Gastrocnemius medialis (tissue), 4 donors: ENCODE measurements at regions not wholly inside any gene's neighbourhood (a gene's known extent, or its start where the extent isn't known, plus 50 kb on each side); places are given as distances from the start of the nearest gene placed in this dataset.

ENCODE experiments used
- ATAC-seq, 2 donors: fragments of 150-250 bp; one replicate each; pipeline ENCODE4 v1.9.1; 2016
- DNase-seq, 2 donors: peaks; one replicate each; pipeline ENCODE4 v3.0.0-alpha.2; 2019
- H3K27ac ChIP-seq, 4 donors: fragments of 200-600 bp; sonication (generic); 1 replicate in 1 of 4; 2 replicates in 3 of 4; pipeline ENCODE4 v1.5.1; 2016 to 2018; ENCODE audit warnings: mild to moderate bottlenecking in 2 of 4, moderate library complexity in 1 of 4
- H3K27me3 ChIP-seq, 3 donors: fragments of 200-600 bp; sonication (generic) in 2 of 3; 1 replicate in 1 of 3; 2 replicates in 2 of 3; pipeline versions ENCODE4 v1.5.1 to v1.6.0; 2016 to 2019; ENCODE audit warnings: mild to moderate bottlenecking in 1 of 3, moderate library complexity in 1 of 3
- H3K36me3 ChIP-seq, 2 donors: fragments of 200-600 bp; sonication (generic) in 1 of 2; one replicate each; pipeline ENCODE4 v1.5.1; 2017 to 2018
- H3K4me1 ChIP-seq, 2 donors: fragments of 200-600 bp; sonication (generic) in 1 of 2; one replicate each; pipeline ENCODE4 v1.5.1; 2016 to 2017; ENCODE audit warnings: mild to moderate bottlenecking in 2 of 2
- H3K4me3 ChIP-seq, 4 donors: fragments of 200-600 bp; sonication (generic) in 3 of 4; 1 replicate in 1 of 4; 2 replicates in 3 of 4; pipeline ENCODE4 v1.5.1; 2016 to 2019; ENCODE audit warnings: mild to moderate bottlenecking in 2 of 4
- H3K9me3 ChIP-seq, 3 donors: fragments of 200-600 bp; sonication (generic) in 2 of 3; 1 replicate in 1 of 3; 2 replicates in 2 of 3; pipeline ENCODE4 v1.5.1; 2016 to 2019
- POLR2A ChIP-seq, 2 donors: fragments of 450-650 bp; IDR thresholded peaks; one replicate each; pipeline ENCODE4 v1.6.1; 2017; ENCODE audit warnings: antibody characterized with exemption in 2 of 2, mild to moderate bottlenecking in 2 of 2, moderate library complexity in 2 of 2
- in situ Hi-C, 4 donors: fragments of 200-750 bp; cut with MboI; loops; one replicate each; pipeline versions ENCODE4 v1.15.0 to v1.8.0; 2017; ENCODE audit warnings: low sequenced_read_pairs in 4 of 4
- intact Hi-C: fragments of 100-400 bp; cut with DNase I; formaldehyde crosslinking; loops from one replicate; pipeline ENCODE4 v1.15.1; 2023; ENCODE audit warnings: low total_unique reads
- TF ChIP-seq, protein P1 (sequence below), 5 experiments: fragments of 450-650 bp in 3 of 5; fragments of 200-600 bp in 2 of 5; sonication (generic) in 2 of 5; IDR thresholded peaks in 4 of 5; conservative IDR thresholded peaks in 1 of 5; 1 replicate in 4 of 5; 2 replicates in 1 of 5; pipeline ENCODE4 v1.5.1; 2016 to 2019; ENCODE audit warnings: antibody characterized with exemption in 5 of 5, mild to moderate bottlenecking in 3 of 5, moderate library complexity in 3 of 5

DNA sequence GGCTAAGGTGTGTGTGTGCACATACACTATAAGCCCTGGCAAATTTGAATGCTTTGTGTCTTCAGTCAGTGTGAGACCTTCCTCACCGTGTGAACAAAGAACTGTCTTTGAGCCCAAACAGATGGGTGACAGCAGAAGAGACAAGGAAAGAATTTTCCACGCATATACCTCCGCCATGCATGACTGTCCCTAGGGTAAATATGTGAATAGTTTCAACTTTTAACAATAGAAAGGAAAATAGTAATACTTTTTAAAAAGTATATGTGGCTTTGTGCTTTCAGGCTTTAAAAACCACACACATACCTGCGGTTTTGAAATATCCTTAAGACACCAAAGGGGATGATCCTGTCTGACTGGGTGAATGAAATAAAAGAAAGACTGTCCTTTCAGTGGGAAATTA is 438.6 kb upstream of the MPDZ start:
- H3K27ac ChIP-seq = no peak overlapping the region
- in situ Hi-C loops = loop anchor here in 1 of 4 donors (25.0 kb wide), 2 partner anchors 494 to 619 kb away; no protein-coding TSS in a partner anchor
- no peak for TF ChIP-seq POLR2A (IDR thresholded peaks at IDR 0.05)
- no peak for DNase-seq
- H3K36me3 ChIP-seq = no peaks in the 10 kb centered on the region
- intact Hi-C loops = no loop called here
- no peaks in the 10 kb centered on the region for H3K9me3 ChIP-seq
- no peaks in the 10 kb centered on the region for H3K27me3 ChIP-seq
- no peak overlapping the region for H3K4me3 ChIP-seq
- ATAC-seq = no peak
- H3K4me1 ChIP-seq = peaks cover 0 to 19% of the 10 kb centered on the region in 2 donors

DNA sequence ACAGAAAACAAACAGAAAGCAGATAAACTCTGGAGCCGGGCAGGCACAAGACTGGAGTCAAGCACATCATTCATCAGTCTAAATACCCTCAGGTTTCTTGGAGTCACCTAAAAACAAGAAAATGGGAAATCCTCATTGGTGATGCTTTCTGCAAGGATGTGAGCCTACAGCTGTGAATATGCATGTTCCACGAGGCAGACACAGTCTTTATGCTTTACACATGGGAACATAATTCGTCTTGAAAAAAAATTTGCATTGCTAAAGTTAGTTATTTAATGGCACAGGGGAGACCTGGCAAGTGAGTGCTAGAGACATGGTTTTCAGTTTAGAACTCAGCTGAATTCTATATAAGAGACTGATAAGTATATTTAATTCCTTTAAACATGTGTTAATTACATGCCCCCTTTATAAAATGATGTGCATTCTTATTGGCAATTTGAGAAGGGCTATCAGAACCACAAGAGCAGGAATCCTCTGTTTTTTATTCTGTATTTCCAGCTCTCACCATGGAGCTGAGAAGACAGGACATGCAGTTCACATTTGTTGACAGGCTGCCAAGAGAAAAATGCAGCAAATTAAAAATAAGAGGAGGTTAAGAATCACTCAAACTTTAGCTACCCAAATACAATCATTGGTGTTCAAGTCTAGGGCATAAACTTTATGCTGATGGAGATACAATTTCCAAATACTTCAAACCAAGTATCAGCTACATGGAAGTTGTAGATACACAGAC is 438.0 kb upstream of the MPDZ start:
- intact Hi-C loops (no loop called here), in situ Hi-C loops (loop anchor here in 1 of 4 donors (25.0 kb wide), 2 partner anchors 495 to 620 kb away; no protein-coding TSS in a partner anchor)
- TF ChIP-seq POLR2A (IDR thresholded peaks at IDR 0.05) = no peak
- TF ChIP-seq, protein P1, sequence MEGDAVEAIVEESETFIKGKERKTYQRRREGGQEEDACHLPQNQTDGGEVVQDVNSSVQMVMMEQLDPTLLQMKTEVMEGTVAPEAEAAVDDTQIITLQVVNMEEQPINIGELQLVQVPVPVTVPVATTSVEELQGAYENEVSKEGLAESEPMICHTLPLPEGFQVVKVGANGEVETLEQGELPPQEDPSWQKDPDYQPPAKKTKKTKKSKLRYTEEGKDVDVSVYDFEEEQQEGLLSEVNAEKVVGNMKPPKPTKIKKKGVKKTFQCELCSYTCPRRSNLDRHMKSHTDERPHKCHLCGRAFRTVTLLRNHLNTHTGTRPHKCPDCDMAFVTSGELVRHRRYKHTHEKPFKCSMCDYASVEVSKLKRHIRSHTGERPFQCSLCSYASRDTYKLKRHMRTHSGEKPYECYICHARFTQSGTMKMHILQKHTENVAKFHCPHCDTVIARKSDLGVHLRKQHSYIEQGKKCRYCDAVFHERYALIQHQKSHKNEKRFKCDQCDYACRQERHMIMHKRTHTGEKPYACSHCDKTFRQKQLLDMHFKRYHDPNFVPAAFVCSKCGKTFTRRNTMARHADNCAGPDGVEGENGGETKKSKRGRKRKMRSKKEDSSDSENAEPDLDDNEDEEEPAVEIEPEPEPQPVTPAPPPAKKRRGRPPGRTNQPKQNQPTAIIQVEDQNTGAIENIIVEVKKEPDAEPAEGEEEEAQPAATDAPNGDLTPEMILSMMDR (IDR thresholded peaks at IDR 0.05 in 4 of 5, conservative IDR thresholded peaks at IDR 0.05 in 1 of 5) = no peak
- no peak overlapping the region for H3K4me3 ChIP-seq
- no peak for ATAC-seq
- H3K4me1 ChIP-seq = peaks cover 0 to 19% of the 10 kb centered on the region in 2 donors
- H3K36me3 ChIP-seq = no peaks in the 10 kb centered on the region
- H3K9me3 ChIP-seq = no peaks in the 10 kb centered on the region
- no peak for DNase-seq
- H3K27me3 ChIP-seq = no peaks in the 10 kb centered on the region
- H3K27ac ChIP-seq = peak overlapping the region in 2 of 4 donors; percentile 30 to 31

GRCh38 chr9:13716601-13717321 is 437.3 kb upstream of the MPDZ start:
- TF ChIP-seq, protein P1 (IDR thresholded peaks at IDR 0.05 in 4 of 5, conservative IDR thresholded peaks at IDR 0.05 in 1 of 5) = no peak
- TF ChIP-seq POLR2A (IDR thresholded peaks at IDR 0.05) = no peak
- no peaks in the 10 kb centered on the region for H3K9me3 ChIP-seq
- H3K27me3 ChIP-seq = no peaks in the 10 kb centered on the region
- intact Hi-C loops = no loop called here
- DNase-seq (no peak), ATAC-seq (peak in 1 of 2 donors; percentile 7)
- H3K4me3 ChIP-seq = no peak overlapping the region
- in situ Hi-C loops = loop anchor here in 1 of 4 donors (25.0 kb wide), 2 partner anchors 496 to 621 kb away; no protein-coding TSS in a partner anchor
- peaks cover 0 to 19% of the 10 kb centered on the region in 2 donors for H3K4me1 ChIP-seq
- peak overlapping the region in 2 of 4 donors; percentile 30 to 31 for H3K27ac ChIP-seq
- H3K36me3 ChIP-seq = no peaks in the 10 kb centered on the region

- Histone ChIP-seq H3K36me3 (no peaks in the 10 kb centered on the region), H3K4me1 (peaks cover 0 to 19% of the 10 kb centered on the region in 2 donors), H3K9me3 (no peaks in the 10 kb centered on the region), H3K4me3 (no peak overlapping the region), H3K27ac (no peak overlapping the region), H3K27me3 (no peaks in the 10 kb centered on the region)
- intact Hi-C loops (no loop called here), in situ Hi-C loops (loop anchor here in 1 of 4 donors (25.0 kb wide), 2 partner anchors 496 to 621 kb away; no protein-coding TSS in a partner anchor)
- TF ChIP-seq POLR2A (IDR thresholded peaks at IDR 0.05) = no peak
- ATAC-seq (no peak), DNase-seq (no peak)
Measured at GRCh38 chr9:13716090-13716489, 436.6 kb upstream of the MPDZ start.

GRCh38 chr9:13715430-13715829 is 435.9 kb upstream of the MPDZ start:
- in situ Hi-C loops (loop anchor here in 1 of 4 donors (25.0 kb wide), 2 partner anchors 497 to 622 kb away; no protein-coding TSS in a partner anchor), intact Hi-C loops (no loop called here)
- H3K4me3 ChIP-seq = no peak overlapping the region
- ATAC-seq (no peak), DNase-seq (no peak)
- TF ChIP-seq, protein P1 (IDR thresholded peaks at IDR 0.05 in 4 of 5, conservative IDR thresholded peaks at IDR 0.05 in 1 of 5) = no peak
- no peak for TF ChIP-seq POLR2A (IDR thresholded peaks at IDR 0.05)
- H3K9me3 ChIP-seq = no peaks in the 10 kb centered on the region
- peaks cover 0 to 19% of the 10 kb centered on the region in 2 donors for H3K4me1 ChIP-seq
- H3K27ac ChIP-seq = no peak overlapping the region
- no peaks in the 10 kb centered on the region for H3K36me3 ChIP-seq
- no peaks in the 10 kb centered on the region for H3K27me3 ChIP-seq
